ENCODE measurements at regions not wholly inside any gene's neighbourhood (a gene's known extent, or its start where the extent isn't known, plus 50 kb on each side); places are given as distances from the start of the nearest gene placed in this dataset.

- CTCF ChIA-PET = no interaction called here
- POLR2A ChIA-PET = no interaction called here
- no peak for DNase-seq (ENCODE audit: low read depth, low spot score)
- Histone ChIP-seq H3K9me2 (ENCODE audit: insufficient read depth) (no peaks in the 10 kb centered on the region), H3K79me2 (ENCODE audit: insufficient read depth, low read length) (no peaks in the 10 kb centered on the region), H2AFZ (ENCODE audit: low read depth, low read length, poor library complexity, severe bottlenecking) (no peak overlapping the region), H3K27me3 (ENCODE audit: insufficient read depth, low read length) (peaks cover 33% of the 10 kb centered on the region), H3K4me1 (ENCODE audit: control insufficient read depth in 1 of 2, insufficient read depth in 2 of 2, low read length in 2 of 2) (no peaks in the 10 kb centered on the region), H3K4me3 (replicated peaks in 1 of 2; ENCODE audit: low read depth in 1 of 2, low read length in 2 of 2) (no peak overlapping the region), H4K20me1 (ENCODE audit: insufficient read depth) (no peaks in the 10 kb centered on the region), H3K27ac (ENCODE audit: low read depth, low read length) (no peak overlapping the region), H3K9ac (ENCODE audit: low read length) (no peak overlapping the region), H3K36me3 (ENCODE audit: control insufficient read depth in 1 of 2, insufficient read depth in 2 of 2, low read length in 2 of 2) (no peaks in the 10 kb centered on the region), H3K4me2 (ENCODE audit: low read length) (no peak overlapping the region), H3K9me3 (ENCODE audit: control insufficient read depth in 1 of 2, insufficient read depth in 1 of 2, low read depth in 1 of 2, low read length in 2 of 2) (no peaks in the 10 kb centered on the region)
- ATAC-seq = no peak
- RAD21 ChIA-PET (ENCODE audit: low non-redundant PET in 1 of 2, low total read pairs in 2 of 2, uncharacterized antibody in 2 of 2, unreplicated experiment in 2 of 2) = no interaction called here
- intact Hi-C loops (cut with micrococcal nuclease) = no loop called here
- BruUV-seq (replicated peaks) = no TSS peak
- TF ChIP-seq FOSL1 (IDR thresholded peaks at IDR 0.05; ENCODE audit: low read depth) = no peak
- no peak for TF ChIP-seq CBX3 (IDR thresholded peaks at IDR 0.05; ENCODE audit: low read depth)
- TF ChIP-seq EZH2phosphoT487 (IDR thresholded peaks at IDR 0.05; ENCODE audit: borderline replicate concordance) = no peak
- no peak for TF ChIP-seq REST (IDR thresholded peaks at IDR 0.05; ENCODE audit: low read depth)
- TF ChIP-seq SP1 (IDR thresholded peaks at IDR 0.05; ENCODE audit: low read depth) = no peak
Observed at GRCh38 chr15:61753018-61753710, 307.1 kb downstream of the VPS13C start.

GRCh38 chr15:61752001-61752400 is 308.2 kb downstream of the VPS13C start:
- CTCF ChIA-PET = no interaction called here
- H3K4me2 ChIP-seq (ENCODE audit: low read length) = no peak overlapping the region
- H2AFZ ChIP-seq (ENCODE audit: low read depth, low read length, poor library complexity, severe bottlenecking) = no peak overlapping the region
- intact Hi-C loops (cut with micrococcal nuclease) = no loop called here
- peaks cover 27% of the 10 kb centered on the region for H3K27me3 ChIP-seq (ENCODE audit: insufficient read depth, low read length)
- RAD21 ChIA-PET (ENCODE audit: low non-redundant PET in 1 of 2, low total read pairs in 2 of 2, uncharacterized antibody in 2 of 2, unreplicated experiment in 2 of 2) = no interaction called here
- POLR2A ChIA-PET = no interaction called here
- H3K9me2 ChIP-seq (ENCODE audit: insufficient read depth) = no peaks in the 10 kb centered on the region
- H3K4me1 ChIP-seq (ENCODE audit: control insufficient read depth in 1 of 2, insufficient read depth in 2 of 2, low read length in 2 of 2) = no peaks in the 10 kb centered on the region
- ATAC-seq (no peak), DNase-seq (ENCODE audit: low read depth, low spot score) (no peak)
- no peak overlapping the region for H3K27ac ChIP-seq (ENCODE audit: low read depth, low read length)
- H4K20me1 ChIP-seq (ENCODE audit: insufficient read depth) = no peaks in the 10 kb centered on the region
- BruUV-seq (replicated peaks) = no TSS peak
- H3K9ac ChIP-seq (ENCODE audit: low read length) = no peak overlapping the region
- no peaks in the 10 kb centered on the region for H3K36me3 ChIP-seq (ENCODE audit: control insufficient read depth in 1 of 2, insufficient read depth in 2 of 2, low read length in 2 of 2)
- no peak for TF ChIP-seq FOSL1 (IDR thresholded peaks at IDR 0.05; ENCODE audit: low read depth)
- TF ChIP-seq POLR2A (IDR thresholded peaks at IDR 0.05; ENCODE audit: borderline replicate concordance, extremely low read depth, insufficient read depth, insufficient read length) = no peak
- no peak for TF ChIP-seq MAX (IDR thresholded peaks at IDR 0.05)
- no peak for TF ChIP-seq EZH2phosphoT487 (IDR thresholded peaks at IDR 0.05; ENCODE audit: borderline replicate concordance)
- no peak overlapping the region for H3K4me3 ChIP-seq (replicated peaks in 1 of 2; ENCODE audit: low read depth in 1 of 2, low read length in 2 of 2)
- no peaks in the 10 kb centered on the region for H3K9me3 ChIP-seq (ENCODE audit: control insufficient read depth in 1 of 2, insufficient read depth in 1 of 2, low read depth in 1 of 2, low read length in 2 of 2)
- H3K79me2 ChIP-seq (ENCODE audit: insufficient read depth, low read length) = no peaks in the 10 kb centered on the region
